IMR-90 (cell line): ENCODE measurements at regions not wholly inside any gene's neighbourhood (a gene's known extent, or its start where the extent isn't known, plus 50 kb on each side); places are given as distances from the start of the nearest gene placed in this dataset.

Experiments used
- ATAC-seq: fragments of 200-7000 bp; cut with Tn5 transposase; 2 replicates; pipeline ENCODE4 v1.9.1; 2020; ENCODE audit warnings: low read depth, mild to moderate bottlenecking, moderate library complexity
- BruUV-seq: library from RNA; stranded (reverse); fragments of 400-500 nt; replicated peaks from 2 replicates; lab custom pipeline; 2021; lab: Mats Ljungman, UMichigan
- CTCF ChIA-PET: fragments of 300-600 bp; formaldehyde crosslinking; extraction: SDS; loops from one replicate; lab custom pipeline; 2021; ENCODE audit warnings: antibody characterized with exemption; lab: Yijun Ruan, JAX
- POLR2A ChIA-PET: fragments of 300-600 bp; sonication (Branson Sonifier 250); formaldehyde crosslinking; loops from one replicate; lab custom pipeline; 2022; ENCODE audit warnings: antibody characterized with exemption; ENCODE audit not compliant: unreplicated experiment; lab: Charles Lee
- DNase-seq: peaks from one replicate; pipeline ENCODE4 v3.0.0; 2013
- H2AFZ ChIP-seq: replicated peaks from 2 replicates; pipeline ENCODE3; 2013; ENCODE audit warnings: low read length, mild to moderate bottlenecking; ENCODE audit not compliant: poor library complexity
- H2AK5ac ChIP-seq: 2 replicates; pipeline ENCODE4 v1.6.1; 2013; ENCODE audit warnings: low read depth, low read length, inconsistent platforms
- H2AK9ac ChIP-seq: replicated peaks from 2 replicates; pipeline ENCODE3; 2013; ENCODE audit warnings: mild to moderate bottlenecking, low read depth, low read length, moderate library complexity; ENCODE audit not compliant: poor library complexity
- H2BK120ac ChIP-seq: 2 replicates; pipeline ENCODE4 v1.6.1; 2013; ENCODE audit warnings: low read depth, low read length, inconsistent platforms
- H2BK15ac ChIP-seq: 3 replicates; pipeline ENCODE4 v1.6.1; 2013; ENCODE audit warnings: low read depth, low read length, inconsistent platforms
- H2BK20ac ChIP-seq: 2 replicates; pipeline ENCODE4 v1.6.1; 2013; ENCODE audit warnings: low read depth, mild to moderate bottlenecking, inconsistent platforms, low read length, moderate library complexity
- H2BK5ac ChIP-seq: 2 replicates; pipeline ENCODE4 v1.6.1; 2013; ENCODE audit warnings: mild to moderate bottlenecking, low read depth, low read length, inconsistent platforms; ENCODE audit not compliant: poor library complexity, severe bottlenecking
- H3K14ac ChIP-seq: replicated peaks from 2 replicates; pipeline ENCODE4 v1.6.1; 2013; ENCODE audit warnings: low read depth, low read length, inconsistent platforms
- H3K18ac ChIP-seq: 2 replicates; pipeline ENCODE4 v1.6.1; 2013; ENCODE audit warnings: low read depth, low read length, control low read depth
- H3K23ac ChIP-seq: 2 replicates; pipeline ENCODE4 v1.6.1; 2013; ENCODE audit warnings: low read depth, low read length, inconsistent platforms
- H3K27ac ChIP-seq: 2 replicates; pipeline ENCODE4 v1.5.1; 2013; ENCODE audit warnings: mild to moderate bottlenecking, control low read depth, low read length; ENCODE audit not compliant: insufficient read depth
- H3K27me3 ChIP-seq: 2 replicates; pipeline ENCODE4 v1.6.1; 2013; ENCODE audit warnings: low read length; ENCODE audit not compliant: control insufficient read depth, insufficient read depth
- H3K36me3 ChIP-seq: 2 replicates; pipeline ENCODE4 v1.6.1; 2013; ENCODE audit warnings: low read length, mixed read lengths; ENCODE audit not compliant: control insufficient read depth, insufficient read depth
- H3K4ac ChIP-seq: 2 replicates; pipeline ENCODE4 v1.6.1; 2013; ENCODE audit warnings: low read depth, low read length, inconsistent platforms
- H3K4me1 ChIP-seq: 2 replicates; pipeline ENCODE4 v1.6.1; 2013; ENCODE audit warnings: low read length, mixed read lengths; ENCODE audit not compliant: control insufficient read depth, insufficient read depth
- H3K4me2 ChIP-seq: 2 replicates; pipeline ENCODE4 v1.6.1; 2013; ENCODE audit warnings: low read depth, mild to moderate bottlenecking, control low read depth, low read length, moderate library complexity
- H3K4me3 ChIP-seq: 2 replicates; pipeline ENCODE4 v1.5.1; 2013; ENCODE audit warnings: low read depth, mild to moderate bottlenecking, control low read depth, low read length, moderate library complexity; ENCODE audit not compliant: insufficient read depth
- H3K56ac ChIP-seq: 2 replicates; pipeline ENCODE4 v1.6.1; 2013; ENCODE audit warnings: low read length, inconsistent platforms; ENCODE audit not compliant: insufficient read depth; ENCODE audit errors: extremely low read depth
- H3K79me1 ChIP-seq, 2 experiments: 2 replicates each; pipeline ENCODE4 v1.6.1; 2013; ENCODE audit warnings: low read length in 2 of 2, inconsistent platforms in 1 of 2, low read depth in 1 of 2
- H3K9ac ChIP-seq: 2 replicates; pipeline ENCODE4 v1.6.1; 2013; ENCODE audit warnings: low read depth, low read length, control low read depth
- H3K9me1 ChIP-seq: 2 replicates; pipeline ENCODE4 v1.6.1; 2013; ENCODE audit warnings: low read length, inconsistent platforms; ENCODE audit not compliant: insufficient read depth
- H3K9me3 ChIP-seq: 2 replicates; pipeline ENCODE4 v1.6.1; 2013; ENCODE audit warnings: low read length; ENCODE audit not compliant: control insufficient read depth, insufficient read depth
- H4K20me1 ChIP-seq: 2 replicates; pipeline ENCODE4 v1.6.1; 2013; ENCODE audit warnings: low read length, inconsistent platforms; ENCODE audit not compliant: insufficient read depth
- H4K5ac ChIP-seq: 2 replicates; pipeline ENCODE4 v1.6.1; 2013; ENCODE audit warnings: mild to moderate bottlenecking, low read depth, low read length, control low read depth
- H4K8ac ChIP-seq, 2 experiments: 2 replicates each; pipeline ENCODE4 v1.6.1; 2013; ENCODE audit warnings: low read depth in 2 of 2, low read length in 2 of 2, control low read depth in 1 of 2, inconsistent platforms in 1 of 2
- H4K91ac ChIP-seq: 2 replicates; pipeline ENCODE4 v1.6.1; 2013; ENCODE audit warnings: low read depth, low read length, inconsistent platforms; ENCODE audit not compliant: insufficient read depth
- BHLHE40 ChIP-seq: fragments of 150-350 bp; IDR thresholded peaks from 2 replicates; pipeline ENCODE4 v1.6.1; 2016; ENCODE audit warnings: mild to moderate bottlenecking, low read depth, low read length
- CEBPB ChIP-seq: IDR thresholded peaks from 2 replicates; pipeline ENCODE4 v1.6.1; 2012; ENCODE audit warnings: low read depth, low read length, improper control_type of control experiment
- CHD1 ChIP-seq: IDR thresholded peaks from 2 replicates; pipeline ENCODE4 v1.6.1; 2012; ENCODE audit warnings: low read depth, low read length, improper control_type of control experiment
- FOS ChIP-seq: fragments of 150-350 bp; IDR thresholded peaks from 2 replicates; pipeline ENCODE4 v1.6.1; 2016; ENCODE audit warnings: low read depth, low read length
- MAFK ChIP-seq: IDR thresholded peaks from 2 replicates; pipeline ENCODE4 v1.6.1; 2012; ENCODE audit warnings: low read depth, low read length, improper control_type of control experiment
- MAZ ChIP-seq: IDR thresholded peaks from 2 replicates; pipeline ENCODE4 v1.6.1; 2012; ENCODE audit warnings: low read depth, mild to moderate bottlenecking, low read length, improper control_type of control experiment, moderate library complexity, borderline replicate concordance
- MXI1 ChIP-seq: IDR thresholded peaks from 2 replicates; pipeline ENCODE4 v1.6.1; 2012; ENCODE audit warnings: low read depth, mild to moderate bottlenecking, low read length, moderate library complexity, borderline replicate concordance
- NFE2L2 ChIP-seq: fragments of 150-350 bp; IDR thresholded peaks from 2 replicates; pipeline ENCODE4 v1.6.1; 2016; ENCODE audit warnings: low read depth, mild to moderate bottlenecking, low read length
- POLR2A ChIP-seq: IDR thresholded peaks from 2 replicates; pipeline ENCODE4 v1.6.1; 2012; ENCODE audit warnings: mild to moderate bottlenecking, low read depth, low read length
- RAD21 ChIP-seq: IDR thresholded peaks from 2 replicates; pipeline ENCODE4 v1.6.1; 2012; ENCODE audit warnings: low read length, improper control_type of control experiment
- RCOR1 ChIP-seq: IDR thresholded peaks from 2 replicates; pipeline ENCODE4 v1.6.1; 2012; ENCODE audit warnings: mild to moderate bottlenecking, low read length, improper control_type of control experiment; ENCODE audit not compliant: insufficient replicate concordance
- RFX5 ChIP-seq: IDR thresholded peaks from 2 replicates; pipeline ENCODE4 v1.8.0; 2012; ENCODE audit warnings: low read depth, mild to moderate bottlenecking, low read length, moderate library complexity
- WGBS, 2 experiments: methylation state at CpG; one replicate each; pipeline versions ENCODE4 v1.1.5 to v1.1.7; 2013; ENCODE audit warnings: missing lambda C conversion rate in 2 of 2; ENCODE audit not compliant: insufficient read length in 1 of 2; ENCODE audit errors: extremely low coverage in 2 of 2; 5-methylcytosine and 5-hydroxymethylcytosine counted together
- dilution Hi-C: fragments of 300-500 bp; cut with HindIII; formaldehyde crosslinking; loops from one replicate; pipeline ENCODE4 v1.14.3; 2018; ENCODE audit warnings: low sequenced_read_pairs; ENCODE audit not compliant: unreplicated experiment
- in situ Hi-C: fragments of 300-500 bp; cut with MboI; formaldehyde crosslinking; loops from 3 replicates; pipeline ENCODE4 v1.14.3; 2019; ENCODE audit warnings: low sequenced_read_pairs, inconsistent platforms, mixed read lengths
- intact Hi-C: fragments of 100-400 bp; cut with micrococcal nuclease; formaldehyde crosslinking; loops from 2 replicates; pipeline ENCODE4 v1.10.0; 2022
- TF ChIP-seq, protein P1 (sequence below): fragments of 150-350 bp; IDR thresholded peaks from 2 replicates; pipeline ENCODE4 v1.6.1; 2016; ENCODE audit warnings: low read depth, mild to moderate bottlenecking, low read length, moderate library complexity, borderline replicate concordance
- TF ChIP-seq, protein P2 (sequence below): fragments of 150-350 bp; IDR thresholded peaks from 2 replicates; pipeline ENCODE4 v1.6.1; 2017; ENCODE audit warnings: mild to moderate bottlenecking, antibody characterized with exemption, low read length, low read depth
- TF ChIP-seq, protein P3 (sequence below): conservative IDR thresholded peaks from 2 replicates; pipeline ENCODE4 v1.5.1; 2012; ENCODE audit warnings: mild to moderate bottlenecking, low read depth, low read length, improper control_type of control experiment

DNA sequence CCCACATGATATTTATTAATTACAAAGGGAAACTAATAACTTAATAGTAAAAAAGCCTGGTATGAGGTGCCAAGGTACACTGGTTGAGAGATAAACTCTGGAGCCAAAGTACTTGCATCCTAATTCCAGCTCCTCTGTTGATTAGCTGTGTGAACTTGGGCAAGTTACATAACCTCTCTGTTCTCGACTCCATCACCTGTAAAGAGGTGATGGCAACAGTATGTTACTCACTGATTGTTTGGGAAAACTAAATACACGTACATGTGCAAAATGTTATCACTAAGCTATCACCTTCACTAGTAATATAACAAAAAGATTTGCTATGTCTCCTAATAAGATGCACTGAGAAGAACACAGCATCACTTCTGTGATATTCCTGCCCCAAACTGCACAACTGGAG, 206.4 kb downstream of the MEX3B start:
- CTCF ChIA-PET: no interaction called here

More for the DNA sequence above, 206.4 kb downstream of the MEX3B start:
- Histone ChIP-seq H3K79me1 (no peaks in the 10 kb centered on the region), H3K4me1 (no peaks in the 10 kb centered on the region), H2BK15ac (no peak overlapping the region), H3K4ac (no peak overlapping the region), H3K4me2 (no peak overlapping the region), H2AFZ (no peak overlapping the region), H4K5ac (no peak overlapping the region), H3K9ac (no peak overlapping the region), H3K4me3 (no peak overlapping the region), H2AK5ac (no peak overlapping the region), H4K8ac (no peak overlapping the region), H2BK120ac (no peak overlapping the region), H3K14ac (no peak overlapping the region), H3K9me1 (no peaks in the 10 kb centered on the region), H3K18ac (no peak overlapping the region), H4K91ac (no peak overlapping the region), H3K23ac (no peak overlapping the region), H3K27ac (no peak overlapping the region), H2AK9ac (no peak overlapping the region), H3K9me3 (no peaks in the 10 kb centered on the region), H3K36me3 (no peaks in the 10 kb centered on the region), H3K56ac (no peak overlapping the region), H2BK5ac (no peak overlapping the region), H3K27me3 (no peaks in the 10 kb centered on the region), H2BK20ac (no peak overlapping the region), H4K20me1 (no peaks in the 10 kb centered on the region)
- POLR2A ChIA-PET: no interaction called here
- BruUV-seq: no TSS peak
- ATAC-seq (no peak), DNase-seq (no peak)
- TF ChIP-seq, protein P1, sequence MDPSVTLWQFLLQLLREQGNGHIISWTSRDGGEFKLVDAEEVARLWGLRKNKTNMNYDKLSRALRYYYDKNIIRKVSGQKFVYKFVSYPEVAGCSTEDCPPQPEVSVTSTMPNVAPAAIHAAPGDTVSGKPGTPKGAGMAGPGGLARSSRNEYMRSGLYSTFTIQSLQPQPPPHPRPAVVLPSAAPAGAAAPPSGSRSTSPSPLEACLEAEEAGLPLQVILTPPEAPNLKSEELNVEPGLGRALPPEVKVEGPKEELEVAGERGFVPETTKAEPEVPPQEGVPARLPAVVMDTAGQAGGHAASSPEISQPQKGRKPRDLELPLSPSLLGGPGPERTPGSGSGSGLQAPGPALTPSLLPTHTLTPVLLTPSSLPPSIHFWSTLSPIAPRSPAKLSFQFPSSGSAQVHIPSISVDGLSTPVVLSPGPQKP: no peak
- TF ChIP-seq RCOR1 (no peak), RFX5 (no peak), BHLHE40 (no peak), CEBPB (no peak), POLR2A (no peak), FOS (no peak), MXI1 (no peak), RAD21 (no peak), MAFK (no peak), CHD1 (no peak), NFE2L2 (no peak), MAZ (no peak)
- TF ChIP-seq, protein P2, sequence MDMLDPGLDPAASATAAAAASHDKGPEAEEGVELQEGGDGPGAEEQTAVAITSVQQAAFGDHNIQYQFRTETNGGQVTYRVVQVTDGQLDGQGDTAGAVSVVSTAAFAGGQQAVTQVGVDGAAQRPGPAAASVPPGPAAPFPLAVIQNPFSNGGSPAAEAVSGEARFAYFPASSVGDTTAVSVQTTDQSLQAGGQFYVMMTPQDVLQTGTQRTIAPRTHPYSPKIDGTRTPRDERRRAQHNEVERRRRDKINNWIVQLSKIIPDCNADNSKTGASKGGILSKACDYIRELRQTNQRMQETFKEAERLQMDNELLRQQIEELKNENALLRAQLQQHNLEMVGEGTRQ: no peak
- TF ChIP-seq, protein P3, sequence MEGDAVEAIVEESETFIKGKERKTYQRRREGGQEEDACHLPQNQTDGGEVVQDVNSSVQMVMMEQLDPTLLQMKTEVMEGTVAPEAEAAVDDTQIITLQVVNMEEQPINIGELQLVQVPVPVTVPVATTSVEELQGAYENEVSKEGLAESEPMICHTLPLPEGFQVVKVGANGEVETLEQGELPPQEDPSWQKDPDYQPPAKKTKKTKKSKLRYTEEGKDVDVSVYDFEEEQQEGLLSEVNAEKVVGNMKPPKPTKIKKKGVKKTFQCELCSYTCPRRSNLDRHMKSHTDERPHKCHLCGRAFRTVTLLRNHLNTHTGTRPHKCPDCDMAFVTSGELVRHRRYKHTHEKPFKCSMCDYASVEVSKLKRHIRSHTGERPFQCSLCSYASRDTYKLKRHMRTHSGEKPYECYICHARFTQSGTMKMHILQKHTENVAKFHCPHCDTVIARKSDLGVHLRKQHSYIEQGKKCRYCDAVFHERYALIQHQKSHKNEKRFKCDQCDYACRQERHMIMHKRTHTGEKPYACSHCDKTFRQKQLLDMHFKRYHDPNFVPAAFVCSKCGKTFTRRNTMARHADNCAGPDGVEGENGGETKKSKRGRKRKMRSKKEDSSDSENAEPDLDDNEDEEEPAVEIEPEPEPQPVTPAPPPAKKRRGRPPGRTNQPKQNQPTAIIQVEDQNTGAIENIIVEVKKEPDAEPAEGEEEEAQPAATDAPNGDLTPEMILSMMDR: no peak
- dilution Hi-C loops (no loop called here), intact Hi-C loops (no loop called here), in situ Hi-C loops (no loop called here)
- no CpG with 5 or more reads among the region's 2 CpGs for WGBS, 2 experiments
